Activated CD8-positive, alpha-beta T cell treated with anti-CD3 and anti-CD28 coated beads for 36 hours (primary cell): ENCODE measurements at regions not wholly inside any gene's neighbourhood (a gene's known extent, or its start where the extent isn't known, plus 50 kb on each side); places are given as distances from the start of the nearest gene placed in this dataset.

ENCODE experiments used
- ATAC-seq: fragments of 200-7000 bp; cut with Tn5 transposase; one replicate; pipeline ENCODE4 v1.10.0; 2021; ENCODE audit warnings: mild to moderate bottlenecking, moderate library complexity
- CTCF ChIA-PET: fragments of 350-600 bp; sonication (Branson Sonifier 250); formaldehyde crosslinking; loops from one replicate; lab custom pipeline; 2021; ENCODE audit warnings: antibody characterized with exemption; lab: Charles Lee
- POLR2A ChIA-PET: fragments of 350-600 bp; sonication (Branson Sonifier 250); formaldehyde crosslinking; loops from one replicate; lab custom pipeline; 2021; ENCODE audit warnings: antibody characterized with exemption; lab: Charles Lee
- DNase-seq: peaks from one replicate; pipeline ENCODE4 v3.0.0-alpha.2; 2020
- H3K27ac Mint-ChIP-seq: one replicate; pipeline ENCODE4 v1.8.0; 2021; ENCODE audit warnings: mild to moderate bottlenecking, mixed read lengths
- H3K27me3 Mint-ChIP-seq: one replicate; pipeline ENCODE4 v1.8.0; 2021; ENCODE audit warnings: mixed read lengths
- H3K36me3 Mint-ChIP-seq: one replicate; pipeline ENCODE4 v1.8.0; 2021; ENCODE audit warnings: low read depth, mixed read lengths
- H3K4me1 Mint-ChIP-seq: one replicate; pipeline ENCODE4 v1.8.0; 2021; ENCODE audit warnings: low read depth, mixed read lengths
- H3K4me3 Mint-ChIP-seq: one replicate; pipeline ENCODE4 v1.8.0; 2021; ENCODE audit warnings: mild to moderate bottlenecking, moderate library complexity, mixed read lengths
- H3K9me3 Mint-ChIP-seq: one replicate; pipeline ENCODE4 v1.8.0; 2021; ENCODE audit warnings: mixed read lengths
- CTCF ChIP-seq: fragments of 200-600 bp; IDR thresholded peaks from one replicate; pipeline ENCODE4 v1.8.0; 2022; ENCODE audit warnings: antibody characterized with exemption, mild to moderate bottlenecking
- intact Hi-C: fragments of 100-400 bp; cut with micrococcal nuclease; formaldehyde crosslinking; loops from one replicate; pipeline ENCODE4 v1.10.0; 2022

- H3K9me3 Mint-ChIP-seq = no peaks in the 10 kb centered on the region
- intact Hi-C loops = no loop called here
- no peak overlapping the region for H3K27ac Mint-ChIP-seq
- no peaks in the 10 kb centered on the region for H3K4me1 Mint-ChIP-seq
- ChIA-PET POLR2A (no interaction called here), CTCF (interaction anchor here (1.7 kb wide), 1 partner anchor 667 kb away, joined by 4 read pairs; no protein-coding TSS in a partner anchor)
- no peak overlapping the region for H3K4me3 Mint-ChIP-seq
- DNase-seq (no peak), ATAC-seq (no peak)
- H3K27me3 Mint-ChIP-seq = peaks cover 1% of the 10 kb centered on the region
- TF ChIP-seq CTCF = no peak
- H3K36me3 Mint-ChIP-seq = no peaks in the 10 kb centered on the region
Measured at GRCh38 chr7:18347170-18347569, 148.4 kb upstream of the HDAC9 start.

GRCh38 chr7:18350678-18351077 lies 144.9 kb upstream of the HDAC9 start:
- POLR2A ChIA-PET = no interaction called here
- CTCF ChIA-PET = interaction anchor here (1.2 to 4.4 kb wide), 6 partner anchors 10 to 672 kb away, joined by 3 to 29 read pairs (median 5); no protein-coding TSS in a partner anchor
- TF ChIP-seq CTCF = no peak

GRCh38 chr7:18352339-18353255 lies 143.0 kb upstream of the HDAC9 start:
- POLR2A ChIA-PET = interaction anchor here (0.7 kb wide), 1 partner anchor 157 kb away, joined by 3 read pairs; no protein-coding TSS in a partner anchor
- H3K27me3 Mint-ChIP-seq = peaks cover 1% of the 10 kb centered on the region

More at GRCh38 chr7:18350678-18351077, 144.9 kb upstream of the HDAC9 start:
- peaks cover 2% of the 10 kb centered on the region for H3K4me1 Mint-ChIP-seq
- no peaks in the 10 kb centered on the region for H3K36me3 Mint-ChIP-seq
- ATAC-seq = no peak
- intact Hi-C loops = loop anchor here (5.0 to 10.0 kb wide), 3 partner anchors 224 to 1314 kb away; no protein-coding TSS in a partner anchor
- H3K9me3 Mint-ChIP-seq = no peaks in the 10 kb centered on the region
- no peak for DNase-seq
- H3K27me3 Mint-ChIP-seq = peaks cover 1% of the 10 kb centered on the region
- no peak overlapping the region for H3K4me3 Mint-ChIP-seq
- H3K27ac Mint-ChIP-seq = no peak overlapping the region

GRCh38 chr7:18353339-18353738 lies 142.2 kb upstream of the HDAC9 start:
- intact Hi-C loops = loop anchor here (5.0 to 10.0 kb wide), 3 partner anchors 221 to 1311 kb away; no protein-coding TSS in a partner anchor
- Mint-ChIP-seq H3K4me1 (peaks cover 6% of the 10 kb centered on the region), H3K9me3 (no peaks in the 10 kb centered on the region), H3K4me3 (no peak overlapping the region), H3K27me3 (peaks cover 1% of the 10 kb centered on the region), H3K36me3 (no peaks in the 10 kb centered on the region), H3K27ac (no peak overlapping the region)
- ChIA-PET POLR2A (no interaction called here), CTCF (interaction anchor here (0.7 to 4.4 kb wide), 20 partner anchors 12 to 1314 kb away, joined by 3 to 29 read pairs (median 4); no protein-coding TSS in a partner anchor)
- no peak for TF ChIP-seq CTCF
- ATAC-seq (no peak), DNase-seq (no peak)

More at GRCh38 chr7:18352339-18353255, 143.0 kb upstream of the HDAC9 start:
- TF ChIP-seq CTCF = peak; percentile 67
- H3K9me3 Mint-ChIP-seq = no peaks in the 10 kb centered on the region
- H3K27ac Mint-ChIP-seq = no peak overlapping the region
- peaks cover 6% of the 10 kb centered on the region for H3K4me1 Mint-ChIP-seq
- CTCF ChIA-PET = interaction anchor here (0.7 to 4.4 kb wide), 26 partner anchors 11 to 1314 kb away, joined by 3 to 29 read pairs (median 4); no protein-coding TSS in a partner anchor
- intact Hi-C loops = loop anchor here (5.0 to 10.0 kb wide), 3 partner anchors 222 to 1312 kb away; no protein-coding TSS in a partner anchor
- H3K4me3 Mint-ChIP-seq = no peak overlapping the region
- DNase-seq (peak; percentile 46), ATAC-seq (peak; percentile 34)
- H3K36me3 Mint-ChIP-seq = no peaks in the 10 kb centered on the region
